NT2/D1 (cell line): ENCODE measurements at regions not wholly inside any gene's neighbourhood (a gene's known extent, or its start where the extent isn't known, plus 50 kb on each side); places are given as distances from the start of the nearest gene placed in this dataset.

Source experiments
- DNase-seq: peaks from one replicate; pipeline ENCODE4 v3.0.0-alpha.2; 2011; ENCODE audit warnings: low read depth, low spot score
- H3K27me3 ChIP-seq: 2 replicates; pipeline ENCODE4 v1.6.0; 2011; ENCODE audit warnings: mild to moderate bottlenecking; ENCODE audit not compliant: insufficient read length, insufficient read depth
- H3K36me3 ChIP-seq: 2 replicates; pipeline ENCODE4 v1.6.1; 2011; ENCODE audit warnings: mild to moderate bottlenecking, low read length, mixed read lengths; ENCODE audit not compliant: insufficient read depth, insufficient read length
- H3K4me1 ChIP-seq: 2 replicates; pipeline ENCODE4 v1.5.1; 2011; ENCODE audit not compliant: insufficient read depth, insufficient read length
- H3K4me3 ChIP-seq: 2 replicates; pipeline ENCODE4 v1.5.1; 2011; ENCODE audit warnings: low read depth; ENCODE audit not compliant: insufficient read length
- H3K9ac ChIP-seq: 2 replicates; pipeline ENCODE4 v1.6.0; 2011; ENCODE audit warnings: low read depth; ENCODE audit not compliant: insufficient read length
- H3K9me3 ChIP-seq: 2 replicates; pipeline ENCODE4 v1.5.1; 2011; ENCODE audit warnings: mild to moderate bottlenecking, low read length; ENCODE audit not compliant: insufficient read depth
- SUZ12 ChIP-seq: IDR thresholded peaks from 2 replicates; pipeline ENCODE4 v1.6.1; 2011; ENCODE audit not compliant: insufficient read length, insufficient read depth; ENCODE audit errors: extremely low read depth
- YY1 ChIP-seq: IDR thresholded peaks from 2 replicates; pipeline ENCODE4 v1.6.1; 2011; ENCODE audit not compliant: insufficient read length, insufficient read depth
- ZNF274 ChIP-seq: IDR thresholded peaks from 2 replicates; pipeline ENCODE4 v1.6.1; 2011; ENCODE audit warnings: mild to moderate bottlenecking, low read depth, low read length

DNA sequence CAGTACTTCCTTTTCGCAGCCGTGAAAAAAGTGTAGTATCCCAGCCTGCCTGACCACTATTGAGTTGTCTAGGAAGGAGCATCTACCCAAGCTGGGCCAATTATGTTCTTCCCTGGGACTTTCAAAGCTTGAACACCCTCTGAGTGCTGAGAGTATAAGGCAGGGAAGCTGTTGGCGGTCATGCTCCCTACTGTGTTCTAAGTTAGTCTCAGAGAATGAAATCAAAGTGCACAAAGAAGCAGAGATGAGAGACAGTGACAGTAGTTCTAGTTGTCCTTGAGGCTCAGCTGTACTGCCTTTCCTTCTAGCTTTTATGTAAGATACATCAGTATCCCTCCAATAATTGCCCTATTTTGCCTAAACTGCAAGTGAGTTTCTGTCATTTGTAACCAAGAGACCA, 427.1 kb upstream of the SEL1L start:
- no peak for DNase-seq
- no peak for TF ChIP-seq SUZ12
- TF ChIP-seq YY1 = no peak
- no peak for TF ChIP-seq ZNF274
- Histone ChIP-seq H3K4me3 (no peak overlapping the region), H3K4me1 (no peaks in the 10 kb centered on the region), H3K36me3 (no peaks in the 10 kb centered on the region), H3K27me3 (no peaks in the 10 kb centered on the region), H3K9me3 (no peaks in the 10 kb centered on the region), H3K9ac (no peak overlapping the region)

GRCh38 chr14:81963846-81964245, 430.2 kb upstream of the SEL1L start:
- Histone ChIP-seq H3K9ac (no peak overlapping the region), H3K9me3 (no peaks in the 10 kb centered on the region), H3K4me1 (no peaks in the 10 kb centered on the region), H3K36me3 (no peaks in the 10 kb centered on the region), H3K4me3 (no peak overlapping the region), H3K27me3 (no peaks in the 10 kb centered on the region)
- DNase-seq = no peak
- TF ChIP-seq ZNF274 (no peak), YY1 (no peak), SUZ12 (no peak)

GRCh38 chr14:81970307-81970706, 436.7 kb upstream of the SEL1L start:
- no peak overlapping the region for H3K4me3 ChIP-seq
- no peaks in the 10 kb centered on the region for H3K27me3 ChIP-seq
- DNase-seq = no peak
- no peaks in the 10 kb centered on the region for H3K9me3 ChIP-seq
- no peak for TF ChIP-seq ZNF274
- no peak for TF ChIP-seq SUZ12
- TF ChIP-seq YY1 = no peak
- H3K9ac ChIP-seq = no peak overlapping the region
- peaks cover 3% of the 10 kb centered on the region for H3K4me1 ChIP-seq
- no peaks in the 10 kb centered on the region for H3K36me3 ChIP-seq

- H3K4me1 ChIP-seq = peaks cover 3% of the 10 kb centered on the region
- H3K4me3 ChIP-seq = no peak overlapping the region
- no peak for TF ChIP-seq YY1
- TF ChIP-seq SUZ12 = no peak
- TF ChIP-seq ZNF274 = no peak
- no peak for DNase-seq
- no peak overlapping the region for H3K9ac ChIP-seq
- no peaks in the 10 kb centered on the region for H3K9me3 ChIP-seq
- H3K36me3 ChIP-seq = no peaks in the 10 kb centered on the region
- no peaks in the 10 kb centered on the region for H3K27me3 ChIP-seq
Measured at GRCh38 chr14:81971911-81972310, 438.3 kb upstream of the SEL1L start.

DNA sequence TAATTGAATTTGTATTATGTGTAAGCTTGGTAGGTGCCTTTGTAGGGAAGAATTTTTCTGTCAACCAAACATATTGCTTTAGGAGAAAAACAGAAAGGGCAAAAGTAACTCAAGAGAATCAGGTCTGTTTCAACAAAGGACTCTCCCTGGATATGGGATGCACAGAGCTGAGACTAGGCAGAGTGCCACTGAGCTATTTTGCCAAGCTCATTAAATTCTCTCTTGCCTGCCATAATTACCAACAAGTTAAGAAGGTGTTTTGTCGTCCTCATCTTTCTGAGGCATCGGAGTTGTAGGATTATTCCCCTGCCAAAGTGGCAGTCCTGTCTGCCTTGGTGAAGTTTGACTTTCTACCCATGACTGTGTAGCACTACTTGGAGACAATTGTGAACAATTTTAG, 438.9 kb upstream of the SEL1L start:
- TF ChIP-seq YY1 (no peak), ZNF274 (no peak), SUZ12 (no peak)
- no peak overlapping the region for H3K9ac ChIP-seq
- no peak overlapping the region for H3K4me3 ChIP-seq
- H3K36me3 ChIP-seq = no peaks in the 10 kb centered on the region
- no peaks in the 10 kb centered on the region for H3K27me3 ChIP-seq
- no peaks in the 10 kb centered on the region for H3K9me3 ChIP-seq
- DNase-seq = no peak
- peaks cover 3% of the 10 kb centered on the region for H3K4me1 ChIP-seq

- Histone ChIP-seq H3K27me3 (no peaks in the 10 kb centered on the region), H3K9ac (no peak overlapping the region), H3K9me3 (no peaks in the 10 kb centered on the region), H3K4me1 (peaks cover 3% of the 10 kb centered on the region), H3K4me3 (no peak overlapping the region), H3K36me3 (no peaks in the 10 kb centered on the region)
- TF ChIP-seq ZNF274 = no peak
- TF ChIP-seq YY1 = no peak
- TF ChIP-seq SUZ12 = no peak
- no peak for DNase-seq
Measured at GRCh38 chr14:81974543-81974942, 440.9 kb upstream of the SEL1L start.

- TF ChIP-seq SUZ12 (no peak), YY1 (no peak), ZNF274 (no peak)
Measured at GRCh38 chr14:81980601-81981306, 447.1 kb upstream of the SEL1L start.

GRCh38 chr14:81981307-81981675, 447.6 kb upstream of the SEL1L start:
- H3K27me3 ChIP-seq = no peaks in the 10 kb centered on the region
- H3K36me3 ChIP-seq = no peaks in the 10 kb centered on the region
- H3K4me1 ChIP-seq = no peaks in the 10 kb centered on the region
- no peak overlapping the region for H3K4me3 ChIP-seq
- no peaks in the 10 kb centered on the region for H3K9me3 ChIP-seq
- no peak for TF ChIP-seq YY1
- no peak for TF ChIP-seq SUZ12
- TF ChIP-seq ZNF274 = no peak
- H3K9ac ChIP-seq = no peak overlapping the region
- DNase-seq = no peak

More at GRCh38 chr14:81980601-81981306, 447.1 kb upstream of the SEL1L start:
- no peak overlapping the region for H3K4me3 ChIP-seq
- no peak overlapping the region for H3K9ac ChIP-seq
- no peaks in the 10 kb centered on the region for H3K9me3 ChIP-seq
- H3K4me1 ChIP-seq = no peaks in the 10 kb centered on the region
- H3K27me3 ChIP-seq = no peaks in the 10 kb centered on the region
- DNase-seq = no peak
- no peaks in the 10 kb centered on the region for H3K36me3 ChIP-seq
